Hepatocyte (in vitro differentiated cells): ENCODE measurements at regions not wholly inside any gene's neighbourhood (a gene's known extent, or its start where the extent isn't known, plus 50 kb on each side); places are given as distances from the start of the nearest gene placed in this dataset.

Experiments used
- EZH2 ChIP-seq: fragments of 200-600 bp; sonication (generic); IDR thresholded peaks from 2 replicates; pipeline ENCODE4 v1.6.1; 2016; ENCODE audit warnings: antibody characterized with exemption, mild to moderate bottlenecking, borderline replicate concordance
- TF ChIP-seq, protein P1 (sequence below): fragments of 200-600 bp; sonication (generic); IDR thresholded peaks from 2 replicates; pipeline ENCODE4 v1.5.1; 2016; ENCODE audit warnings: antibody characterized with exemption, mild to moderate bottlenecking; ENCODE audit not compliant: poor library complexity

DNA sequence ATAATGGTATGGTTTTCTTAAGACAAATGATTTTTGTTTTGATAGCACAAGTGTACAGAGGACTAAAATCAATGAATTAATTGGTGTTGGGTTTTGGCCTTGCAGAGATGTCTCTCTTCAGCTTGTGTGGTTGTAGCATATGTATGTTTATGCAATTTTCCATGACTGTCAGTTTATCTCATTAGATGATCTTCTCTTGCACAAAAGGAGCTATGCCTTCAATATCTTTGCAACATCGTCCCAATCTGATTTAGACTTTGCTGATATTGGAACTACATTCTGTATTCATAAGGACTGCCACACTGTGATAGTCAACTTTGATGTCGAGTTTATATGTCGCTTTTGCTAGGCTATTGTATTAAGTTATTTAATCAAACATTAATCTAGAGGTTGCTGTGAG lies 140.0 kb upstream of the TAF11L2 start:
- TF ChIP-seq, protein P1, sequence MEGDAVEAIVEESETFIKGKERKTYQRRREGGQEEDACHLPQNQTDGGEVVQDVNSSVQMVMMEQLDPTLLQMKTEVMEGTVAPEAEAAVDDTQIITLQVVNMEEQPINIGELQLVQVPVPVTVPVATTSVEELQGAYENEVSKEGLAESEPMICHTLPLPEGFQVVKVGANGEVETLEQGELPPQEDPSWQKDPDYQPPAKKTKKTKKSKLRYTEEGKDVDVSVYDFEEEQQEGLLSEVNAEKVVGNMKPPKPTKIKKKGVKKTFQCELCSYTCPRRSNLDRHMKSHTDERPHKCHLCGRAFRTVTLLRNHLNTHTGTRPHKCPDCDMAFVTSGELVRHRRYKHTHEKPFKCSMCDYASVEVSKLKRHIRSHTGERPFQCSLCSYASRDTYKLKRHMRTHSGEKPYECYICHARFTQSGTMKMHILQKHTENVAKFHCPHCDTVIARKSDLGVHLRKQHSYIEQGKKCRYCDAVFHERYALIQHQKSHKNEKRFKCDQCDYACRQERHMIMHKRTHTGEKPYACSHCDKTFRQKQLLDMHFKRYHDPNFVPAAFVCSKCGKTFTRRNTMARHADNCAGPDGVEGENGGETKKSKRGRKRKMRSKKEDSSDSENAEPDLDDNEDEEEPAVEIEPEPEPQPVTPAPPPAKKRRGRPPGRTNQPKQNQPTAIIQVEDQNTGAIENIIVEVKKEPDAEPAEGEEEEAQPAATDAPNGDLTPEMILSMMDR = no peak
- TF ChIP-seq EZH2 = no peak
